ENCODE measurements at regions not wholly inside any gene's neighbourhood (a gene's known extent, or its start where the extent isn't known, plus 50 kb on each side); places are given as distances from the start of the nearest gene placed in this dataset.

- peak overlapping the region; percentile 55 for H3K27ac ChIP-seq
- intact Hi-C loops (cut with DNase I), result no loop called here
- ATAC-seq (peak; percentile 79 to 88), DNase-seq (no peak)
- H3K4me1 ChIP-seq, result peaks cover 27% of the 10 kb centered on the region
- no peaks in the 10 kb centered on the region for H3K27me3 ChIP-seq (ENCODE audit: low read depth)
- no peaks in the 10 kb centered on the region for H3K9me3 ChIP-seq
- TF ChIP-seq CTCF (IDR thresholded peaks at IDR 0.05), result no peak
- H3K4me3 ChIP-seq, result no peak overlapping the region
- no peaks in the 10 kb centered on the region for H3K36me3 ChIP-seq
Measured at GRCh38 chr2:38159597-38159996, 83.6 kb upstream of the CYP1B1 start.

- intact Hi-C loops (cut with DNase I), result no loop called here
Measured at GRCh38 chr2:38159191-38159590, 83.2 kb upstream of the CYP1B1 start.

GRCh38 chr2:38158378-38159118 is 82.6 kb upstream of the CYP1B1 start:
- no peak overlapping the region for H3K4me3 ChIP-seq
- no peak for DNase-seq
- no peaks in the 10 kb centered on the region for H3K9me3 ChIP-seq
- no peaks in the 10 kb centered on the region for H3K36me3 ChIP-seq
- H3K27me3 ChIP-seq (ENCODE audit: low read depth), result no peaks in the 10 kb centered on the region
- no peak for TF ChIP-seq CTCF (IDR thresholded peaks at IDR 0.05)
- peak in 1 of 2 donors; percentile 5 for ATAC-seq
- peak overlapping the region; percentile 55 for H3K27ac ChIP-seq
- intact Hi-C loops (cut with DNase I), result no loop called here
- peaks cover 27% of the 10 kb centered on the region for H3K4me1 ChIP-seq

More at GRCh38 chr2:38159191-38159590, 83.2 kb upstream of the CYP1B1 start:
- H3K9me3 ChIP-seq, result no peaks in the 10 kb centered on the region
- ATAC-seq, result no peak
- peaks cover 27% of the 10 kb centered on the region for H3K4me1 ChIP-seq
- no peak overlapping the region for H3K4me3 ChIP-seq
- H3K27me3 ChIP-seq (ENCODE audit: low read depth), result no peaks in the 10 kb centered on the region
- peak overlapping the region; percentile 55 for H3K27ac ChIP-seq
- no peak for TF ChIP-seq CTCF (IDR thresholded peaks at IDR 0.05)
- H3K36me3 ChIP-seq, result no peaks in the 10 kb centered on the region
- no peak for DNase-seq

DNA sequence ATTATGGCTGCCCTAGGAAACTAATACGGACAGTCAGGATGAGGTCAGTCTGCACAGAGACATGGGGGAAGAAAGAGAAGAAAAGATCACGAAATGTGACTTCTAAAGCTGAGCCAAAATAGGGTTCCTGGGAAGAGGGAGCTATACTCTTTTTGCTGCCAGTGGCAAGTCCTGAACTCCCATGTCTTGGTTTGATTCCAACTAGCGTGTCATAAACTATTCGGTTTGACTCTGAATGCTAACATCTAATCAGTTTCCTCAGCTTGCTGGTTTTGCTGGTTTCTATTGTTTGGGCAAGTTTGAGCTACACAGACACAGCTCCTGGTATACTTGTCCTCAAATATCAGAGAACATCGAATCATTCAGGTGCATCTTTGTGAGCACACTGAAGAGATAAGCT is 80.5 kb upstream of the CYP1B1 start:
- TF ChIP-seq CTCF (IDR thresholded peaks at IDR 0.05), result no peak
- no peak for DNase-seq
- no peak overlapping the region for H3K4me3 ChIP-seq

GRCh38 chr2:38155015-38155414 is 79.1 kb upstream of the CYP1B1 start:
- H3K4me3 ChIP-seq, result no peak overlapping the region
- no peak overlapping the region for H3K27ac ChIP-seq
- H3K9me3 ChIP-seq, result no peaks in the 10 kb centered on the region
- no peak for ATAC-seq
- no peaks in the 10 kb centered on the region for H3K36me3 ChIP-seq
- TF ChIP-seq CTCF (IDR thresholded peaks at IDR 0.05), result no peak
- DNase-seq, result no peak
- no peaks in the 10 kb centered on the region for H3K27me3 ChIP-seq (ENCODE audit: low read depth)
- peaks cover 20% of the 10 kb centered on the region for H3K4me1 ChIP-seq
- intact Hi-C loops (cut with DNase I), result no loop called here

More for the DNA sequence above, 80.5 kb upstream of the CYP1B1 start:
- no peaks in the 10 kb centered on the region for H3K36me3 ChIP-seq
- no peak overlapping the region for H3K27ac ChIP-seq
- H3K9me3 ChIP-seq, result no peaks in the 10 kb centered on the region
- H3K27me3 ChIP-seq (ENCODE audit: low read depth), result no peaks in the 10 kb centered on the region
- H3K4me1 ChIP-seq, result peaks cover 27% of the 10 kb centered on the region
- no peak for ATAC-seq
- intact Hi-C loops (cut with DNase I), result no loop called here

All from lower lobe of right lung (tissue), 2 donors.